PC-3 (cell line): ENCODE measurements at regions not wholly inside any gene's neighbourhood (a gene's known extent, or its start where the extent isn't known, plus 50 kb on each side); places are given as distances from the start of the nearest gene placed in this dataset.

Experiments
- ATAC-seq: fragments of 200-7000 bp; cut with Tn5 transposase; 2 replicates; pipeline ENCODE4 v1.9.1; 2020; ENCODE audit warnings: mild to moderate bottlenecking, moderate library complexity
- BruUV-seq: library from RNA; stranded (reverse); fragments of 400-500 nt; replicated peaks from 2 replicates; lab custom pipeline; 2021; lab: Mats Ljungman, UMichigan
- CTCF ChIA-PET: fragments of 300-600 bp; sonication (Branson Sonifier 250); formaldehyde crosslinking; loops from one replicate; lab custom pipeline; 2022; ENCODE audit warnings: antibody characterized with exemption; lab: Charles Lee
- POLR2A ChIA-PET: fragments of 300-600 bp; sonication (Branson Sonifier 250); formaldehyde crosslinking; loops from one replicate; lab custom pipeline; 2022; ENCODE audit warnings: antibody characterized with exemption; ENCODE audit not compliant: unreplicated experiment; lab: Charles Lee
- DNase-seq: peaks from one replicate; pipeline ENCODE4 v3.0.0-alpha.2; 2015
- H2AFZ ChIP-seq: fragments of 300-600 bp; sonication (generic); 2 replicates; pipeline ENCODE4 v1.6.0; 2016; ENCODE audit warnings: antibody characterized with exemption, low read length
- H3F3A ChIP-seq: fragments of 300-600 bp; sonication (generic); one replicate; pipeline ENCODE4 v1.6.0; 2017; ENCODE audit warnings: antibody characterized with exemption, low read length, control low read depth, mild to moderate bottlenecking; ENCODE audit not compliant: unreplicated experiment
- H3K27ac ChIP-seq: fragments of 300-600 bp; sonication (generic); 2 replicates; pipeline ENCODE4 v1.5.1; 2016; ENCODE audit warnings: mild to moderate bottlenecking, low read length
- H3K27me3 ChIP-seq: fragments of 300-600 bp; sonication (generic); 2 replicates; pipeline ENCODE4 v1.6.1; 2016; ENCODE audit warnings: low read length, mixed read lengths
- H3K36me3 ChIP-seq: fragments of 300-600 bp; sonication (generic); 2 replicates; pipeline ENCODE4 v1.6.1; 2016; ENCODE audit warnings: low read depth, mixed run types, low read length, mixed read lengths
- H3K4me1 ChIP-seq: fragments of 300-600 bp; sonication (generic); 2 replicates; pipeline ENCODE4 v1.5.1; 2016; ENCODE audit warnings: low read length; ENCODE audit not compliant: insufficient read depth
- H3K4me2 ChIP-seq: fragments of 300-600 bp; sonication (generic); 2 replicates; pipeline ENCODE4 v1.6.0; 2016; ENCODE audit warnings: low read length
- H3K4me3 ChIP-seq: fragments of 300-600 bp; sonication (generic); 2 replicates; pipeline ENCODE4 v1.5.1; 2016; ENCODE audit warnings: mild to moderate bottlenecking, low read length, mixed read lengths
- H3K79me2 ChIP-seq: fragments of 300-600 bp; sonication (generic); 2 replicates; pipeline ENCODE4 v1.6.1; 2017; ENCODE audit warnings: low read length, mixed read lengths
- H3K9ac ChIP-seq: fragments of 300-600 bp; sonication (generic); 2 replicates; pipeline ENCODE4 v1.6.0; 2016; ENCODE audit warnings: mild to moderate bottlenecking, low read length
- H3K9me2 ChIP-seq: fragments of 300-600 bp; sonication (generic); replicated peaks from 2 replicates; pipeline ENCODE4 v1.6.1; 2016; ENCODE audit warnings: mixed run types, low read length, mixed read lengths
- H3K9me3 ChIP-seq: fragments of 300-600 bp; sonication (generic); 2 replicates; pipeline ENCODE4 v1.6.1; 2016; ENCODE audit warnings: low read length, mixed read lengths
- H4K20me1 ChIP-seq: fragments of 300-600 bp; sonication (generic); 2 replicates; pipeline ENCODE4 v1.6.1; 2016; ENCODE audit warnings: low read length, mixed read lengths
- EZH2 ChIP-seq: fragments of 300-600 bp; sonication (generic); IDR thresholded peaks from one replicate; pipeline ENCODE4 v1.6.1; 2017; ENCODE audit warnings: antibody characterized with exemption, mild to moderate bottlenecking, low read length; ENCODE audit not compliant: unreplicated experiment
- EZH2phosphoT487 ChIP-seq: fragments of 300-600 bp; sonication (generic); IDR thresholded peaks from 2 replicates; pipeline ENCODE4 v1.6.1; 2018; ENCODE audit warnings: mild to moderate bottlenecking, antibody characterized with exemption, low read length, borderline replicate concordance
- intact Hi-C: fragments of 100-400 bp; cut with micrococcal nuclease; formaldehyde crosslinking; loops from 2 replicates; pipeline ENCODE4 v1.9.0; 2023
- TF ChIP-seq, protein P1 (sequence below): fragments of 300-600 bp; sonication (generic); conservative IDR thresholded peaks from 2 replicates; pipeline ENCODE4 v1.5.1; 2017; ENCODE audit warnings: antibody characterized with exemption, low read depth, mild to moderate bottlenecking, low read length

DNA sequence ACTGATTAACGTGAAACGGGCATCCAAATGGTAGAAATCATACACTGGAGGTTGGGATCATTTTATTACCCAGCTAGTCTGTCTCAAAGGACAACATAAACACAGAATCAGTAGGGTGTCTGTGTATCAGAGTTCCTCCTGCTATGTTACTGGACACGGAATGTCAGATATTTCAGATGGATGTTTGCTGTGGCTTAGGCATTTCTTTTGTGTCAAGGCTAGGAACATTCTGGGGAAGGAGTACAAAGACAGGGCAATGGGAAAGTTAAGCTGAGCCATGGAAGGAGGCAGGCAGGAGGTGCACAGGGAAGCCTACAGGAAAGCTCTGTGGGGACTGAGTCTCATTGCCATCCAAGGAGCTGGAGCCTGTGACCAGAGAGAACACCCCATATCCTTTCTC is 254.6 kb downstream of the C12orf75 start:
- TF ChIP-seq EZH2 (no peak), EZH2phosphoT487 (no peak)
- TF ChIP-seq, protein P1, sequence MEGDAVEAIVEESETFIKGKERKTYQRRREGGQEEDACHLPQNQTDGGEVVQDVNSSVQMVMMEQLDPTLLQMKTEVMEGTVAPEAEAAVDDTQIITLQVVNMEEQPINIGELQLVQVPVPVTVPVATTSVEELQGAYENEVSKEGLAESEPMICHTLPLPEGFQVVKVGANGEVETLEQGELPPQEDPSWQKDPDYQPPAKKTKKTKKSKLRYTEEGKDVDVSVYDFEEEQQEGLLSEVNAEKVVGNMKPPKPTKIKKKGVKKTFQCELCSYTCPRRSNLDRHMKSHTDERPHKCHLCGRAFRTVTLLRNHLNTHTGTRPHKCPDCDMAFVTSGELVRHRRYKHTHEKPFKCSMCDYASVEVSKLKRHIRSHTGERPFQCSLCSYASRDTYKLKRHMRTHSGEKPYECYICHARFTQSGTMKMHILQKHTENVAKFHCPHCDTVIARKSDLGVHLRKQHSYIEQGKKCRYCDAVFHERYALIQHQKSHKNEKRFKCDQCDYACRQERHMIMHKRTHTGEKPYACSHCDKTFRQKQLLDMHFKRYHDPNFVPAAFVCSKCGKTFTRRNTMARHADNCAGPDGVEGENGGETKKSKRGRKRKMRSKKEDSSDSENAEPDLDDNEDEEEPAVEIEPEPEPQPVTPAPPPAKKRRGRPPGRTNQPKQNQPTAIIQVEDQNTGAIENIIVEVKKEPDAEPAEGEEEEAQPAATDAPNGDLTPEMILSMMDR, result no peak
- Histone ChIP-seq H3K79me2 (no peaks in the 10 kb centered on the region), H3K27me3 (peaks cover 44% of the 10 kb centered on the region), H3K4me2 (no peak overlapping the region), H4K20me1 (no peaks in the 10 kb centered on the region), H3K36me3 (no peaks in the 10 kb centered on the region), H3K9me3 (no peaks in the 10 kb centered on the region), H3F3A (no peaks in the 10 kb centered on the region), H3K9me2 (no peaks in the 10 kb centered on the region), H3K4me1 (no peaks in the 10 kb centered on the region), H3K4me3 (no peak overlapping the region), H3K9ac (no peak overlapping the region), H3K27ac (no peak overlapping the region), H2AFZ (no peak overlapping the region)
- no peak for ATAC-seq
- intact Hi-C loops, result no loop called here
- CTCF ChIA-PET, result no interaction called here
- no TSS peak for BruUV-seq
- POLR2A ChIA-PET, result no interaction called here
- DNase-seq, result no peak

DNA sequence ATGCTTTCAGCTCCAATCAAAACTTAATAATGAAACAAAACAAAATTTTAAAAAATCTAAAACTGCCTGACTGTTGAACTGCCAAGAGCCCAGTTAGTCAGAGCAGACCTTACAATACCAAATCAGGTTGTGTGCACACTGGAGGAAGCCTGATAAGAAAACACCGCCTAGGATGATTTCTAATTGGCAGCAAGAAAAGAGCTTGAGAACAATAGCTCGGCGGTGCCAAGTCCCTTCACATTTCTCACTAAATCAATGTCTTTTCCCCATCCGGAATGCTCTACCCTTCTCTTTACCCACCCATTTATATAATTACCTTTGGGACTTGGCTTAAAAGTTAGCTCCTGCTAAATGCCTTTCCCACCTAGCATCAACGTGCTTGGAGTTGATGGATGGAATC is 256.7 kb downstream of the C12orf75 start:
- no peak for DNase-seq
- no peaks in the 10 kb centered on the region for H3K4me1 ChIP-seq
- H3K4me2 ChIP-seq, result no peak overlapping the region
- no TSS peak for BruUV-seq
- intact Hi-C loops, result no loop called here
- no peaks in the 10 kb centered on the region for H3K9me3 ChIP-seq
- CTCF ChIA-PET, result no interaction called here
- no peaks in the 10 kb centered on the region for H3K36me3 ChIP-seq
- no peak overlapping the region for H3K4me3 ChIP-seq
- no peaks in the 10 kb centered on the region for H3K79me2 ChIP-seq
- no peaks in the 10 kb centered on the region for H3F3A ChIP-seq
- POLR2A ChIA-PET, result no interaction called here
- ATAC-seq, result no peak
- H3K27me3 ChIP-seq, result peaks cover 46% of the 10 kb centered on the region
- no peaks in the 10 kb centered on the region for H3K9me2 ChIP-seq
- H3K27ac ChIP-seq, result no peak overlapping the region
- no peak overlapping the region for H2AFZ ChIP-seq
- TF ChIP-seq, protein P1, result no peak
- no peak for TF ChIP-seq EZH2phosphoT487
- no peak for TF ChIP-seq EZH2
- no peak overlapping the region for H3K9ac ChIP-seq
- H4K20me1 ChIP-seq, result no peaks in the 10 kb centered on the region

DNA sequence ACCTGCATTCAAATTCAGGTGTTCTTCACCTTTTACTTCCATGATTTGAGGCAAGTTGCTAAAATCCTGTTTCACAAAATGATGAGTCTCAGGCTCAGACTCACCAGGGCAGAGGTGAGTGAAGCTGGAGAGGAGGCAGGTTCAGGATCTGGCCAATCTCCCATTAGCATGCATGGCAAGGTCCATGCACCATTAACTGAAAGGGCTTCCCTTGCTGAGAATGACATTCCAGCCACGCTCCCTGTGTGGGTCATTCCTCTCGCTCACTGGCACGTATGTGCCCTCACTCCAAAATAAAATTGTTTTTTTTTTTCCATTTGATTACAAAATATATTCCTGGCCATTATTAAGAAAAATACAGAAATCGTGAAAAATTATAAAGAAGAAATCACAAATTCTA is 257.6 kb downstream of the C12orf75 start:
- Histone ChIP-seq H4K20me1 (no peaks in the 10 kb centered on the region), H2AFZ (no peak overlapping the region), H3K9me3 (no peaks in the 10 kb centered on the region), H3K27me3 (peaks cover 46% of the 10 kb centered on the region), H3K27ac (no peak overlapping the region), H3K4me2 (no peak overlapping the region), H3K4me1 (no peaks in the 10 kb centered on the region), H3K4me3 (no peak overlapping the region), H3K9me2 (no peaks in the 10 kb centered on the region), H3K79me2 (no peaks in the 10 kb centered on the region), H3F3A (no peaks in the 10 kb centered on the region), H3K9ac (no peak overlapping the region), H3K36me3 (no peaks in the 10 kb centered on the region)
- CTCF ChIA-PET, result no interaction called here
- ATAC-seq (no peak), DNase-seq (no peak)
- no TSS peak for BruUV-seq
- TF ChIP-seq EZH2phosphoT487 (no peak), EZH2 (no peak)
- TF ChIP-seq, protein P1, result no peak
- intact Hi-C loops, result no loop called here
- POLR2A ChIA-PET, result no interaction called here
